ENCODE measurements at regions not wholly inside any gene's neighbourhood (a gene's known extent, or its start where the extent isn't known, plus 50 kb on each side); places are given as distances from the start of the nearest gene placed in this dataset.
"Not testable (repeated sequence)": the region's sequence is repeated elsewhere in the genome, so short reads cannot be mapped to it uniquely, and the experiment has no call there.

- no peak for DNase-seq (ENCODE audit: low read depth)
These were observed 107.3 kb upstream of the PALMD start for GRCh38 chr1:99538618-99538956.

- DNase-seq (ENCODE audit: low read depth), result no peak
These were observed 106.8 kb upstream of the PALMD start for GRCh38 chr1:99539131-99539530.

- DNase-seq (ENCODE audit: low read depth), result no peak
These were observed 105.2 kb upstream of the PALMD start for GRCh38 chr1:99540744-99541143.

- no peak for DNase-seq (ENCODE audit: low read depth)
These were observed 101.6 kb upstream of the PALMD start for GRCh38 chr1:99544328-99544727.

GRCh38 chr1:99546432-99547416 is 99.2 kb upstream of the PALMD start:
- DNase-seq (ENCODE audit: low read depth), result no peak

- DNase-seq (ENCODE audit: low read depth), result no peak
These were observed 96.8 kb upstream of the PALMD start for GRCh38 chr1:99548943-99549605.

- no peak for DNase-seq (ENCODE audit: low read depth)
These were observed 95.7 kb upstream of the PALMD start for GRCh38 chr1:99550198-99550597.

- DNase-seq (ENCODE audit: low read depth), result no peak
These were observed 93.9 kb upstream of the PALMD start for GRCh38 chr1:99551812-99552614.

- no peak for DNase-seq (ENCODE audit: low read depth)
These were observed 92.6 kb upstream of the PALMD start for GRCh38 chr1:99553301-99553700.

GRCh38 chr1:99553819-99554218 is 92.1 kb upstream of the PALMD start:
- DNase-seq (ENCODE audit: low read depth), result not testable (repeated sequence)

GRCh38 chr1:99554727-99555126 is 91.2 kb upstream of the PALMD start:
- DNase-seq (ENCODE audit: low read depth), result no peak

GRCh38 chr1:99557546-99558202 is 88.2 kb upstream of the PALMD start:
- DNase-seq (ENCODE audit: low read depth), result no peak

- no peak for DNase-seq (ENCODE audit: low read depth)
These were observed 86.7 kb upstream of the PALMD start for GRCh38 chr1:99559166-99559565.

GRCh38 chr1:99560207-99561040 is 85.5 kb upstream of the PALMD start:
- DNase-seq (ENCODE audit: low read depth), result no peak

- no peak for DNase-seq (ENCODE audit: low read depth)
These were observed 84.0 kb upstream of the PALMD start for GRCh38 chr1:99561952-99562351.

- no peak for DNase-seq (ENCODE audit: low read depth)
These were observed 80.2 kb upstream of the PALMD start for GRCh38 chr1:99565606-99566289.

- DNase-seq (ENCODE audit: low read depth), result no peak
These were observed 79.5 kb upstream of the PALMD start for GRCh38 chr1:99566290-99567021.

- no peak for DNase-seq (ENCODE audit: low read depth)
These were observed 75.3 kb upstream of the PALMD start for GRCh38 chr1:99570486-99571089.

- no peak for DNase-seq (ENCODE audit: low read depth)
These were observed 74.7 kb upstream of the PALMD start for GRCh38 chr1:99571092-99571734.

All from activated T-cell treated with anti-CD3 and anti-CD28 coated beads for 24 hours (primary cell).